ENCODE measurements at regions not wholly inside any gene's neighbourhood (a gene's known extent, or its start where the extent isn't known, plus 50 kb on each side); places are given as distances from the start of the nearest gene placed in this dataset.
"Not testable (repeated sequence)": the region's sequence is repeated elsewhere in the genome, so short reads cannot be mapped to it uniquely, and the experiment has no call there.

DNA sequence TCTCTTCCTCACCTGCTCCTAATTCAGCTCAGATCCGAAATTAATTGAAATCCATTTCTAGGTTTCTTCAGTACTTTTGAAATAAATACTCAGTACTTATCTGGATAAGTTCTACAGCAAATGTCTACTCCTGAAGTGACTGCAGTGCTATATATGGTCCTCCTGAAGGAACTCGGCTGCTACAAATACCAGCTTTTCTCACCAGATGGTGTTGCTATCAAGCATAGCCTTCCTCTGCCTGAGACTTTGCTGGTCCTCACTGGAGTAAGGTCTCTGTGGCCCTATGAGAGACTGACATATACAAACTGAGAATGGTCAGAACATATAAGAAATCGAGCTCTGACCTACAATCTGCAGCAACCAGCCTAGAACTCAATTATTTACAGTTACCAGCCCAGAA lies 161.6 kb downstream of the NDFIP2 start:
- DNase-seq = no peak

- peak in 1 of 2 experiments; percentile 1 for DNase-seq
Measured at GRCh38 chr13:79637133-79637763, 156.3 kb downstream of the NDFIP2 start.

DNA sequence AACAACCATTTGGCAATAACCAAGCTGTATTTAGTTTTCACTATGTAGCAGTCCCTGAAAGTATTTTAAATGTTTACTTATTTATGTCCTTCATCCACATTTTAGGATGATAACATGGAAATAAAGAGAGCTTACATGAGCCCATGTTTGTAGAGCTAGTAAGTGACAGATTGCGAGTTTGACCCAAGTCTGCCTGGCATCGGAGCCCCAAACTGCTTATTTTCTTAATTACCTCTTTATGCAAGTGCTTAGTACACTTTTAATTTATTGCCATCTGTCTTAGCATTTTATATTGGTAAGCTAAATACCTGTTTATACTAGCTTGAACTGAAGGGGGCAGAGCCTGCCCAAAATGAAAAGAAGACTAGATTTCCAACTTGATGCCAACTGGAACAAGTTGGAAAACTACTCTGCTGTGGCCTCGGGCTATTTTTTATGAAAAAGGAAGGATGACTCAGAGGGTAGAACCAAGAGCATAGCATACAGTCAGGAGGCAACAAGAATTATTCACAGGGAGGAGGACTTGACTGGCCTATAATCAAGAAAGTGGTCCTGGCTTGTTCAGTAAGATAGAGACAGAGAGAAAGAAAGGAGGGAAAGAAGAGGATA lies 150.2 kb downstream of the NDFIP2 start:
- DNase-seq = peak in 1 of 2 experiments; percentile 30

DNA sequence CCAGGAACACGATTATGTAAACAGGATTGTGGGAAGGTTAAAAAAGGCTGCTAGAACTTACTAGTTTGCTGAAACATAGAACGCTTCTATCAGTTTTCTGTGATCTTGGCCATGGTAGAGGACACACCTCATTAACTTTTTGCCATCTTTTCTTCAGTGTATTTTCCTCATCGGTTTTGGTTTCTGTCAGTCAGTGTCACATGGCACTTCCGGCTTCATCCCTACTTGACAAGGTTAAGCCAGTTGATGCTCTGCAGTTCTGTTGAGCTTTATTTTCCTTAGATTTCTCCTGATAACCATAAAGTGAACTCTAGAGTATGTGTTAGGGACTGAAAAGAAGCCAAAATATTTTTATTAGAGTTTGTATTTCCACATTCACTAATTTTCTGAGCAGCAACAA lies 147.5 kb downstream of the NDFIP2 start:
- no peak for DNase-seq

DNA sequence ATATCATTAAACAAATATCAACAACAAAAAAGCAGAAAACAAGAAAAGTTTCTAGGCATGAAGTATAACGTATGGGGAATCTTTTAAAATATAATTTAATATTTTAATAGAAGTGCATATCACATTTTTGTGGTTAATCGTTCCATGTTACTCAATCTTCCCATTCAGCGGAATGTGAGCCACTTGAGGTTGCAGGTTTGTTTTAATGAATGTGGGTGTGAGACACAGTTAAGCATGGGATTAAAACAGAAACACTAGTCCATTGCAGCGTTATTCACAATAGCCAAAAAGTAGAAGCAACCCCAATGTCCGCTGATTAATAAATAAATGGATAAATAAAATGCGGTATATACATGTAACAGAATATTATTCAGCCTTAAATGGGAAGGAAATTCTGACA lies 146.0 kb downstream of the NDFIP2 start:
- no peak for DNase-seq

DNA sequence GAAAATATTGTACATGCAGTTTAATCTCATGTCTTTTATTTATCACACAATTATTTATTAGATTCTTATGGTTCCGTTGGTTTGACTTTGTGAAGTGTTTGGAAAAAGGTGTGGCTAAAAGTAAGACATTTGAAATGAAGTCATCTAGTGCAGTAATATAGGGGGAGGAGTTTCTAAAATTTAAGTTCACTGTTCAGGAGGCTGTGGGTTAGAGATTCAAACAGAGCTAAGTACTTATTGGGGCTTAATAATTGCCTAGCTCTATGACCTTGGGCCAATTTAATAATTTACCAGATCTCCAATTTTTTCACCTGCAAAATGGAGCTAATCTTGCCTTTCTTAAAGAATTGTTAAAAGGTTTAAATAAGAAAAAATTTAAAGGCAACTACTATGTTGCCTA lies 144.6 kb downstream of the NDFIP2 start:
- no peak for DNase-seq

DNA sequence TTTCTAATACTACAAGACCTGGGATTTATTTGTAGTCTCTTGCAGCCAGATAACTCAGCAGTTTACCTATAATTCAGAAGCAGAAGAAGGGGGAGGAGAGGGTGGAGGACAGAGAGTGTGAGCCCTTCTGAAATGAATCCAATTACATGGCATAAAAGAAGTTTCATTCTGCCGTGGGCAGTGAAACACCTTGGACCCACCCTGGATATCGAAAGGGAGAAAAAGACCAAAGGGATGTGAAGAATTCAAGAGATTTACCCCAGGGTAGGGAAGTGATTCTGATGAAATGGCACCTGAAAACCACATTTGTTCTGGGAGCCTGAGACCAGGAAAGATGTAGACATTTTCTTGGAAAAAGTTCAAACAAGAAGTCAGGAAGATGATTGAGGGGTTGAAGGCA lies 140.9 kb downstream of the NDFIP2 start:
- no peak for DNase-seq

- no peak for DNase-seq
Measured at GRCh38 chr13:79621449-79621848, 140.5 kb downstream of the NDFIP2 start.

DNA sequence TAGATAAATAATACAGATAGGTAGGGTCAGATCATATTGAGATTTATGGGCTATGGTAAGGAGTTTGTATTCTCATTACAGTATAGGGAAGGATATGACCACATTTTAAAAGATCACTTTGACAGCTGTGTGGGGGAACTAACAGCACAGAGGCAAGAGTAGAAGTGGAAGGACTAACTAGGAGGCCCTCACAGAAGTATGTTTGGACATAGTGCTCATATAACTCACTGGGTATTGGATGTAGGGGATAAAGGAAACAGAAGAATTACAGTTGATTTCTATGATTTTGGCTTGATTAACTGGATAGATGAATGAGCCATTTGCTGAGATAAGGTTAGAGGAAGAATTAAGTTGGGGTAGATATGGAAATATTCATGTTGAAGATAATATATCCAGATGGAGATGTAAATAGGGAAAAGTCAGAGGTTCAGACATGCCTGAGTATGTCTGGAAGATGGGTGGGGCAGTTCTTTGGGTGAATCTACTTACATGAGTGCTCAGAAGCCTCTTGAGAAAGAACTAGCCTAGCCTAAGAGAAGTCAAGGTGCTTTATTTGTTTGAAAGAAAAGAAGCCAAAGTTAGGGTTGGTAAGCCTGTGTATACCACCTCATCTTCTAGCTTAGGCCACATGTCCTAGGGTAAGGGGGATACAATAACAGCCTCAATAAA lies 133.4 kb downstream of the NDFIP2 start:
- DNase-seq = no peak

GRCh38 chr13:79612604-79613003 lies 131.6 kb downstream of the NDFIP2 start:
- no peak for DNase-seq

DNA sequence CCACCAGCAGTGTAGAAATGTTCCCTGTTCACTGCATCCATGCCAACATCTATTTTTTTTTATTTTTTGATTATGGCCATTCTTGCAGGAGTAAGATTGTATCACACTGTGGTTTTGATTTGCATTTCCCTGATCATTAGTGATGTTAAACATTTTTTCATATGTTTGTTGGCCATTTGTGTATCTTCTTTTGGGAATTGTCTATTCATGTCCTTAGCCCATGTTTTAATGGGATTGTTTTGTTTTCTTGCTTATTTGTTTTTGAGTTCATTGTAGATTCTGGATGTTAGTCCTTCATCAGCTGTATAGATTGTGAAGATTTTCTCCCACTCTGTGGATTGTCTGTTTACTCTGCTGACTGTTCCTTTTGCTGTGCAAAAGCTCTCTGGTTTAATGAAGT lies 126.9 kb downstream of the NDFIP2 start:
- not testable (repeated sequence) for DNase-seq
